H1 (cell line): ENCODE measurements at regions not wholly inside any gene's neighbourhood (a gene's known extent, or its start where the extent isn't known, plus 50 kb on each side); places are given as distances from the start of the nearest gene placed in this dataset.

Experiments
- CHD7 ChIP-seq: fragments of 300-600 bp; sonication (generic); IDR thresholded peaks from 2 replicates; pipeline ENCODE4 v1.7.1; 2012; ENCODE audit warnings: low read length, moderate library complexity, mild to moderate bottlenecking, inconsistent platforms; ENCODE audit not compliant: insufficient replicate concordance
- SIN3A ChIP-seq, 2 experiments: IDR thresholded peaks in 1 of 2; conservative IDR thresholded peaks in 1 of 2; 2 replicates each; pipeline ENCODE4 v1.6.1; 2011 to 2012; ENCODE audit warnings: low read length in 2 of 2, improper control_type of control experiment in 1 of 2, low read depth in 1 of 2, mild to moderate bottlenecking in 1 of 2

- no peak for TF ChIP-seq CHD7
- no peak for TF ChIP-seq SIN3A (conservative IDR thresholded peaks at IDR 0.05 in 1 of 2, IDR thresholded peaks at IDR 0.05 in 1 of 2; ENCODE audit: low read depth in 1 of 2, low read length in 2 of 2)
Observed at GRCh38 chr11:103805688-103806009, 230.8 kb upstream of the DDI1 start (continued).
